HG03520 (cell line): ENCODE measurements at regions not wholly inside any gene's neighbourhood (a gene's known extent, or its start where the extent isn't known, plus 50 kb on each side); places are given as distances from the start of the nearest gene placed in this dataset.
"Not testable (repeated sequence)": the region's sequence is repeated elsewhere in the genome, so short reads cannot be mapped to it uniquely, and the experiment has no call there.

Experiments used
- ATAC-seq: cut with Tn5 transposase; IDR thresholded peaks from one replicate; pipeline ENCODE4 v1.9.1; 2021; ENCODE audit warnings: mild to moderate bottlenecking, moderate library complexity; ENCODE audit not compliant: unreplicated experiment

GRCh38 chr7:106713452-106713851, 52.5 kb upstream of the CCDC71L start:
- ATAC-seq: not testable (repeated sequence)

- ATAC-seq: not testable (repeated sequence)
Observed at GRCh38 chr7:106714590-106715442, 53.9 kb upstream of the CCDC71L start.

- no peak for ATAC-seq
Observed at GRCh38 chr7:106715730-106716129, 54.8 kb upstream of the CCDC71L start.

- ATAC-seq: no peak
Observed at GRCh38 chr7:106717254-106717954, 56.4 kb upstream of the CCDC71L start.

GRCh38 chr7:106717955-106718871, 57.3 kb upstream of the CCDC71L start:
- ATAC-seq: peak; percentile 66

GRCh38 chr7:106720641-106721040, 59.7 kb upstream of the CCDC71L start:
- peak; percentile 59 for ATAC-seq

- no peak for ATAC-seq
Observed at GRCh38 chr7:106721816-106722785, 61.1 kb upstream of the CCDC71L start.

- no peak for ATAC-seq
Observed at GRCh38 chr7:106723398-106723797, 62.4 kb upstream of the CCDC71L start.

- ATAC-seq: no peak
Observed at GRCh38 chr7:106729720-106730385, 68.9 kb upstream of the CCDC71L start.

- peak; percentile 78 for ATAC-seq
Observed at GRCh38 chr7:106731187-106731586, 70.2 kb upstream of the CCDC71L start.

GRCh38 chr7:106731646-106732444, 70.9 kb upstream of the CCDC71L start:
- no peak for ATAC-seq

- no peak for ATAC-seq
Observed at GRCh38 chr7:106735637-106736036, 74.7 kb upstream of the CCDC71L start.

GRCh38 chr7:106736123-106736507, 75.2 kb upstream of the CCDC71L start:
- ATAC-seq: no peak

- peak; percentile 70 for ATAC-seq
Observed at GRCh38 chr7:106736508-106737201, 75.7 kb upstream of the CCDC71L start.

GRCh38 chr7:106737202-106737562, 76.2 kb upstream of the CCDC71L start:
- ATAC-seq: no peak

GRCh38 chr7:106740806-106741205, 79.8 kb upstream of the CCDC71L start:
- no peak for ATAC-seq

GRCh38 chr7:106744563-106745091, 83.7 kb upstream of the CCDC71L start:
- ATAC-seq: no peak

- not testable (repeated sequence) for ATAC-seq
Observed at GRCh38 chr7:106747301-106747700, 86.3 kb upstream of the CCDC71L start.
